ENCODE measurements at regions not wholly inside any gene's neighbourhood (a gene's known extent, or its start where the extent isn't known, plus 50 kb on each side); places are given as distances from the start of the nearest gene placed in this dataset.
A peak's percentile ranks its signal among the peaks of the same experiment; 100 is the strongest.

DNA sequence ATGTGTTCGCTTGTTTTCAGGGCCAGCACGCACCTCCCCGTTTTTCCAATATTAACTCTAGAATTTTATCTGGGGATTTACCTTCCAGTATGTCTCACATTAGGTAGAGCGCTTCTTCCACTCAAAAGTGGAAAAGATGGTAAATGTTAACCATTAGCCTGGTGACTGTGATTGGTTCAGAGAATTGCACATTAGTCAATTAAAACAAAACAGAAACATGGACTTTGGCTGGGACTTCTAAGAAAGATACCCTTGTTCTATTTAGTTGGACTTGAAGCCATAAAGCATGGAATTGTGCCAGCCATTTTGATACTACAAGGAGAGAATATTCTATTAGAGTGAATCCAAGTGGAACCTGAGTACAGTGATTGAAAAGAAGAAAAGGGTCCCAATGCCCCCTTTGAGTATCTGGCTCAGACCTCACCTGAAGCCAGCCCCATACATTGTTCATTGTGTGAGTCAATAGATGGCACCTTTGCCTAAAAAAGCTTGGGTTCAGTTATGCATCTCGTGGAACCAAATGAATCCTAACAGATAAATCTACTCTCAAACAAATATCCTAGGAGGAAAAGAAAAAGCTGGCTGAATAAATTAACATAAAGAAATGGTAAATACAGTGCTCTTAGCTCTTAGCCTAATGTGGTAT is 354.3 kb downstream of the IRS1 start (continued):
- TF ChIP-seq U2AF1 (optimal IDR thresholded peaks at IDR 0.05; ENCODE audit: low read depth, low read length) (no peak), SOX6 (IDR thresholded peaks at IDR 0.05) (no peak), SOX6 (CRISPR knock-in tag; IDR thresholded peaks at IDR 0.05) (no peak), NR2C2 (CRISPR knock-in tag; IDR thresholded peaks at IDR 0.05; ENCODE audit: borderline replicate concordance) (no peak), BHLHE40 (IDR thresholded peaks at IDR 0.05; ENCODE audit: low read length) (no peak), ZNF547 (CRISPR knock-in tag; IDR thresholded peaks at IDR 0.05) (no peak), ZNF550 (CRISPR knock-in tag; IDR thresholded peaks at IDR 0.05; ENCODE audit: borderline replicate concordance) (no peak), STAG1 (CRISPR knock-in tag; IDR thresholded peaks at IDR 0.05) (0 out of 2 replicates have a peak, but pooled peaks have one; percentile 23), ZNF747 (CRISPR knock-in tag; IDR thresholded peaks at IDR 0.05; ENCODE audit: borderline replicate concordance) (no peak), ARID5B (CRISPR knock-in tag; IDR thresholded peaks at IDR 0.05) (peak; percentile 34; the same call in 1 of the 2 replicates), HDAC6 (IDR thresholded peaks at IDR 0.05; ENCODE audit: low read depth, low read length) (no peak), ASH2L (IDR thresholded peaks at IDR 0.05; ENCODE audit: insufficient read length, low read depth, low read length) (no peak), NFE2L2 (IDR thresholded peaks at IDR 0.05; ENCODE audit: low read length) (no peak), ZNF367 (CRISPR knock-in tag; IDR thresholded peaks at IDR 0.05; ENCODE audit: borderline replicate concordance) (no peak), ZNF552 (CRISPR knock-in tag; IDR thresholded peaks at IDR 0.05; ENCODE audit: borderline replicate concordance) (no peak), ZNF674 (CRISPR knock-in tag; IDR thresholded peaks at IDR 0.05; ENCODE audit: low read depth) (no peak), HNF4G (IDR thresholded peaks at IDR 0.05; ENCODE audit: borderline replicate concordance, low read depth, low read length) (no peak; the same call in 1 of the 2 replicates), HNF4G (CRISPR knock-in tag; IDR thresholded peaks at IDR 0.05; ENCODE audit: borderline replicate concordance, low read depth) (no peak), ATM (IDR thresholded peaks at IDR 0.05; ENCODE audit: borderline replicate concordance) (no peak), NAIF1 (CRISPR knock-in tag; IDR thresholded peaks at IDR 0.05; ENCODE audit: borderline replicate concordance) (no peak), STAT5B (CRISPR knock-in tag; IDR thresholded peaks at IDR 0.05) (no peak), CHD2 (IDR thresholded peaks at IDR 0.05; ENCODE audit: low read depth, low read length) (no peak), ZNF572 (CRISPR knock-in tag; IDR thresholded peaks at IDR 0.05) (no peak), ZNF570 (CRISPR knock-in tag; IDR thresholded peaks at IDR 0.05; ENCODE audit: borderline replicate concordance) (no peak), ZNF713 (CRISPR knock-in tag; IDR thresholded peaks at IDR 0.05) (no peak), SCMH1 (CRISPR knock-in tag; IDR thresholded peaks at IDR 0.05; ENCODE audit: borderline replicate concordance) (no peak), MAFG (CRISPR knock-in tag; IDR thresholded peaks at IDR 0.05) (no peak), ZKSCAN8 (CRISPR knock-in tag; IDR thresholded peaks at IDR 0.05; ENCODE audit: borderline replicate concordance) (no peak)
- TF ChIP-seq, protein P1, sequence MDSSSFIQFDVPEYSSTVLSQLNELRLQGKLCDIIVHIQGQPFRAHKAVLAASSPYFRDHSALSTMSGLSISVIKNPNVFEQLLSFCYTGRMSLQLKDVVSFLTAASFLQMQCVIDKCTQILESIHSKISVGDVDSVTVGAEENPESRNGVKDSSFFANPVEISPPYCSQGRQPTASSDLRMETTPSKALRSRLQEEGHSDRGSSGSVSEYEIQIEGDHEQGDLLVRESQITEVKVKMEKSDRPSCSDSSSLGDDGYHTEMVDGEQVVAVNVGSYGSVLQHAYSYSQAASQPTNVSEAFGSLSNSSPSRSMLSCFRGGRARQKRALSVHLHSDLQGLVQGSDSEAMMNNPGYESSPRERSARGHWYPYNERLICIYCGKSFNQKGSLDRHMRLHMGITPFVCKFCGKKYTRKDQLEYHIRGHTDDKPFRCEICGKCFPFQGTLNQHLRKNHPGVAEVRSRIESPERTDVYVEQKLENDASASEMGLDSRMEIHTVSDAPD (CRISPR knock-in tag; IDR thresholded peaks at IDR 0.05) = no peak
